CD4-positive, alpha-beta T cell treated with Interleukin-1 beta for 1 hour (primary cell): ENCODE measurements at regions not wholly inside any gene's neighbourhood (a gene's known extent, or its start where the extent isn't known, plus 50 kb on each side); places are given as distances from the start of the nearest gene placed in this dataset.

Experiments
- DNase-seq, 2 donors: peaks; one replicate each; pipeline ENCODE4 v3.0.0-alpha.2; 2020 to 2022

- DNase-seq = no peak
These were observed 483.7 kb upstream of the LRRN3 start for GRCh38 chr7:110607050-110607857.

GRCh38 chr7:110609336-110609735 is 481.6 kb upstream of the LRRN3 start:
- no peak for DNase-seq

GRCh38 chr7:110612680-110613079 is 478.2 kb upstream of the LRRN3 start:
- no peak for DNase-seq
